K562 (cell line): ENCODE measurements at regions not wholly inside any gene's neighbourhood (a gene's known extent, or its start where the extent isn't known, plus 50 kb on each side); places are given as distances from the start of the nearest gene placed in this dataset.

ENCODE experiments used
- ATAC-seq: fragments of 200-7000 bp; cut with Tn5 transposase; 3 replicates; pipeline ENCODE4 v1.9.1; 2020; ENCODE audit warnings: moderate library complexity
- BruUV-seq: library from RNA; stranded (reverse); fragments of 400-500 nt; replicated peaks from 2 replicates; lab custom pipeline; 2021; lab: Mats Ljungman, UMichigan
- CTCF ChIA-PET: fragments of 300-600 bp; formaldehyde crosslinking; extraction: SDS; loops from one replicate; lab custom pipeline; 2021; ENCODE audit warnings: low intra/inter-chr PET ratio; lab: Yijun Ruan, JAX
- POLR2A ChIA-PET: fragments of 300-600, 350-650 bp; sonication (Branson Sonifier 250); formaldehyde crosslinking; extraction: SDS; loops from one replicate; lab custom pipeline; 2021; ENCODE audit warnings: antibody characterized with exemption, inconsistent platforms; lab: Yijun Ruan, JAX
- DNase-seq, 4 experiments: peaks; one replicate each; pipeline versions ENCODE4 v3.0.0 to v3.0.0-alpha.2; 2011 to 2018; ENCODE audit warnings: low spot score in 3 of 4, mixed read lengths in 3 of 4; ENCODE audit errors: extremely low read depth in 1 of 4
- FAIRE-seq: peaks from 2 replicates; lab custom pipeline; 2011; peaks lifted over from hg19 to GRCh38; lab: Jason Lieb, UNC
- H2AFZ ChIP-seq: 2 replicates; pipeline ENCODE4 v1.6.0; 2011; ENCODE audit warnings: low read depth, low read length, control low read depth, inconsistent platforms
- H3K27ac ChIP-seq: fragments of 200-600 bp; 3 replicates; pipeline ENCODE4 v1.8.0; 2011; ENCODE audit warnings: low read depth, mild to moderate bottlenecking, control low read depth, inconsistent platforms, low read length, moderate library complexity, mixed read lengths; ENCODE audit errors: extremely low read depth
- H3K27me3 ChIP-seq, 2 experiments: fragments of 300-600 bp in 1 of 2; 2 replicates in 1 of 2; 3 replicates in 1 of 2; pipeline versions ENCODE4 v1.6.0 to v1.8.0; 2011; ENCODE audit warnings: inconsistent platforms in 2 of 2, low read length in 2 of 2, mild to moderate bottlenecking in 1 of 2, mixed read lengths in 1 of 2, moderate library complexity in 1 of 2; ENCODE audit not compliant: control insufficient read depth in 2 of 2, insufficient read depth in 2 of 2
- H3K36me3 ChIP-seq: fragments of 300-600 bp; 3 replicates; pipeline ENCODE4 v1.8.0; 2011; ENCODE audit warnings: mild to moderate bottlenecking, low read length, inconsistent platforms; ENCODE audit not compliant: control insufficient read depth, insufficient read depth
- H3K4me1 ChIP-seq, 2 experiments: fragments of 200-600 bp in 1 of 2; replicated peaks in 1 of 2; 2 replicates in 1 of 2; 3 replicates in 1 of 2; pipeline versions ENCODE4 v1.5.1 to v1.8.0; 2011; ENCODE audit warnings: inconsistent platforms in 2 of 2, low read length in 2 of 2, mild to moderate bottlenecking in 1 of 2, mixed read lengths in 1 of 2, moderate library complexity in 1 of 2; ENCODE audit not compliant: control insufficient read depth in 2 of 2, insufficient read depth in 2 of 2
- H3K4me2 ChIP-seq: 2 replicates; pipeline ENCODE4 v1.6.1; 2011; ENCODE audit warnings: low read length, control low read depth, inconsistent platforms, mixed read lengths; ENCODE audit not compliant: insufficient read depth
- H3K4me3 ChIP-seq: fragments of 200-600 bp; sonication (generic), shearing (Covaris generic); 2 replicates; pipeline ENCODE4 v1.5.1; 2016; ENCODE audit warnings: control low read depth, inconsistent platforms
- H3K79me2 ChIP-seq: fragments of 200-600 bp; 3 replicates; pipeline ENCODE4 v1.8.0; 2011; ENCODE audit warnings: low read length, inconsistent platforms; ENCODE audit not compliant: control insufficient read depth, insufficient read depth
- H3K9ac ChIP-seq, 2 experiments: 2 replicates each; pipeline versions ENCODE4 v1.6.0 to v1.6.1; 2011; ENCODE audit warnings: low read depth in 2 of 2, low read length in 2 of 2, control low read depth in 1 of 2, inconsistent platforms in 1 of 2, mild to moderate bottlenecking in 1 of 2, mixed read lengths in 1 of 2; ENCODE audit not compliant: insufficient read depth in 1 of 2
- H3K9me1 ChIP-seq: one replicate; pipeline ENCODE4 v1.6.0; 2011; ENCODE audit warnings: inconsistent platforms, mild to moderate bottlenecking, low read length, moderate library complexity; ENCODE audit not compliant: control insufficient read depth, insufficient read depth
- H3K9me3 ChIP-seq: replicated peaks from 2 replicates; pipeline ENCODE4 v1.5.1; 2011; ENCODE audit warnings: low read depth, low read length, inconsistent platforms; ENCODE audit not compliant: control insufficient read depth, insufficient read depth
- H4K20me1 ChIP-seq: replicated peaks from 2 replicates; pipeline ENCODE4 v1.6.1; 2011; ENCODE audit warnings: low read length, inconsistent platforms, mixed read lengths; ENCODE audit not compliant: control insufficient read depth, insufficient read depth
- ATF1 ChIP-seq, 2 experiments: fragments of 450-650 bp in 1 of 2; IDR thresholded peaks; 2 replicates each; pipeline ENCODE4 v1.6.1; 2016; ENCODE audit warnings: missing compliant biosample characterization in 1 of 2, missing genetic modification characterization in 1 of 2
- CBX1 ChIP-seq: sonication (generic); IDR thresholded peaks from 2 replicates; pipeline ENCODE4 v1.6.1; 2016; ENCODE audit warnings: antibody characterized with exemption, low read depth, mild to moderate bottlenecking
- FOXM1 ChIP-seq, 2 experiments: fragments of 450-650 bp in 1 of 2; sonication (generic) in 1 of 2; formaldehyde crosslinking in 1 of 2; IDR thresholded peaks; 2 replicates each; pipeline versions ENCODE4 v1.6.1 to v1.9.0; 2017 to 2022; ENCODE audit warnings: low read depth in 2 of 2, mild to moderate bottlenecking in 2 of 2, missing genetic modification reagents in 1 of 2, moderate library complexity in 1 of 2
- FOXP1 ChIP-seq: sonication (generic); formaldehyde crosslinking; IDR thresholded peaks from 2 replicates; pipeline ENCODE4 v1.8.0; 2022; ENCODE audit warnings: mild to moderate bottlenecking, missing genetic modification reagents
- GTF2B ChIP-seq: IDR thresholded peaks from 2 replicates; pipeline ENCODE4 v1.6.1; 2011; ENCODE audit not compliant: insufficient read length; ENCODE audit errors: extremely low read depth
- HES1 ChIP-seq: fragments of 450-650 bp; IDR thresholded peaks from 2 replicates; pipeline ENCODE4 v1.6.1; 2016; ENCODE audit warnings: low read depth, mild to moderate bottlenecking, moderate library complexity
- HINFP ChIP-seq: fragments of 450-650 bp; conservative IDR thresholded peaks from 2 replicates; pipeline ENCODE4 v1.6.1; 2016; ENCODE audit warnings: missing genetic modification characterization, low read depth, mild to moderate bottlenecking, control low read depth, missing compliant biosample characterization
- HLTF ChIP-seq: fragments of 450-650 bp; IDR thresholded peaks from 2 replicates; pipeline ENCODE4 v1.6.1; 2016
- MIER1 ChIP-seq: fragments of 450-650 bp; IDR thresholded peaks from 2 replicates; pipeline ENCODE4 v1.6.1; 2016; ENCODE audit warnings: antibody characterized with exemption, mild to moderate bottlenecking, low read depth
- SAFB ChIP-seq: fragments of 200-400 bp; formaldehyde crosslinking; IDR thresholded peaks from 2 replicates; pipeline ENCODE4 v1.6.1; 2017; ENCODE audit warnings: low read depth, low read length, borderline replicate concordance
- TAF15 ChIP-seq: fragments of 200-400 bp; formaldehyde crosslinking; IDR thresholded peaks from 2 replicates; pipeline ENCODE4 v1.6.1; 2017; ENCODE audit warnings: mild to moderate bottlenecking, low read depth, low read length, moderate library complexity
- TSC22D4 ChIP-seq: fragments of 450-650 bp; IDR thresholded peaks from 2 replicates; pipeline ENCODE4 v1.6.1; 2016; ENCODE audit warnings: missing genetic modification characterization, missing biosample characterization, control low read depth
- XRCC3 ChIP-seq: fragments of 450-650 bp; IDR thresholded peaks from 2 replicates; pipeline ENCODE4 v1.6.1; 2017; ENCODE audit warnings: mild to moderate bottlenecking, moderate library complexity
- ZBTB17 ChIP-seq: fragments of 450-650 bp; formaldehyde crosslinking; IDR thresholded peaks from 2 replicates; pipeline ENCODE4 v1.4.0; 2020; ENCODE audit warnings: mild to moderate bottlenecking
- ZNF23 ChIP-seq: fragments of 250-450 bp; sonication (Bioruptor Pico); IDR thresholded peaks from 2 replicates; pipeline ENCODE4 v1.4.0; 2020; ENCODE audit warnings: mild to moderate bottlenecking
- ZNF764 ChIP-seq: fragments of 250-450 bp; sonication (Bioruptor Pico); IDR thresholded peaks from 2 replicates; pipeline ENCODE4 v1.4.0; 2020; ENCODE audit warnings: low read depth, mild to moderate bottlenecking, moderate library complexity
- ZNF785 ChIP-seq: fragments of 250-450 bp; sonication (Bioruptor Pico); IDR thresholded peaks from 2 replicates; pipeline ENCODE4 v1.4.0; 2020; ENCODE audit warnings: mild to moderate bottlenecking
- WGBS: fragments of 100-300 bp; shearing (Covaris generic); methylation state at CpG from one replicate; pipeline ENCODE4 v1.1.6; 2016; ENCODE audit warnings: low coverage, mixed read lengths; ENCODE audit not compliant: insufficient coverage; ENCODE audit errors: missing lambda C conversion rate; 5-methylcytosine and 5-hydroxymethylcytosine counted together
- in situ Hi-C: fragments of 300-500 bp; cut with MboI; formaldehyde crosslinking; loops from 4 replicates; pipeline ENCODE4 v1.15.0; 2018; ENCODE audit warnings: inconsistent platforms, mixed read lengths
- intact Hi-C: fragments of 100-400 bp; cut with micrococcal nuclease; formaldehyde crosslinking; loops from 2 replicates; pipeline ENCODE4 v1.14.2; 2022
- TF ChIP-seq, protein P1 (sequence below): fragments of 250-450 bp; sonication (Bioruptor Pico); IDR thresholded peaks from 2 replicates; pipeline ENCODE4 v1.8.0; 2021; ENCODE audit warnings: moderate library complexity, mild to moderate bottlenecking, inconsistent platforms

GRCh38 chr22:47967831-47968230 lies 1205.4 kb downstream of the TBC1D22A start (continued):
- TF ChIP-seq TSC22D4 (tag): no peak
- no peak for TF ChIP-seq SAFB
- no peak for TF ChIP-seq HINFP (tag)
- no peak for TF ChIP-seq MIER1
- TF ChIP-seq ZNF785: no peak

- FAIRE-seq (no peak), ATAC-seq (no peak), DNase-seq (no peak)
- no peak for TF ChIP-seq ZNF23 (CRISPR knock-in tag)
- TF ChIP-seq CBX1: no peak
- no peak for TF ChIP-seq ZBTB17 (CRISPR knock-in tag)
- no peak for TF ChIP-seq ATF1 (CRISPR knock-in tag; IDR thresholded peaks at IDR 0.05)
- TF ChIP-seq ATF1 (tag; IDR thresholded peaks at IDR 0.05): no peak
- no peak for TF ChIP-seq HES1
- TF ChIP-seq TAF15: no peak
- no peak for TF ChIP-seq HLTF
- no peak for TF ChIP-seq ZNF764
- TF ChIP-seq XRCC3: no peak
- no peak for TF ChIP-seq FOXP1 (CRISPR knock-in tag)
- TF ChIP-seq, protein P1, sequence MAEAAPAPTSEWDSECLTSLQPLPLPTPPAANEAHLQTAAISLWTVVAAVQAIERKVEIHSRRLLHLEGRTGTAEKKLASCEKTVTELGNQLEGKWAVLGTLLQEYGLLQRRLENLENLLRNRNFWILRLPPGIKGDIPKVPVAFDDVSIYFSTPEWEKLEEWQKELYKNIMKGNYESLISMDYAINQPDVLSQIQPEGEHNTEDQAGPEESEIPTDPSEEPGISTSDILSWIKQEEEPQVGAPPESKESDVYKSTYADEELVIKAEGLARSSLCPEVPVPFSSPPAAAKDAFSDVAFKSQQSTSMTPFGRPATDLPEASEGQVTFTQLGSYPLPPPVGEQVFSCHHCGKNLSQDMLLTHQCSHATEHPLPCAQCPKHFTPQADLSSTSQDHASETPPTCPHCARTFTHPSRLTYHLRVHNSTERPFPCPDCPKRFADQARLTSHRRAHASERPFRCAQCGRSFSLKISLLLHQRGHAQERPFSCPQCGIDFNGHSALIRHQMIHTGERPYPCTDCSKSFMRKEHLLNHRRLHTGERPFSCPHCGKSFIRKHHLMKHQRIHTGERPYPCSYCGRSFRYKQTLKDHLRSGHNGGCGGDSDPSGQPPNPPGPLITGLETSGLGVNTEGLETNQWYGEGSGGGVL (CRISPR knock-in tag): no peak
- no peak for TF ChIP-seq GTF2B
- no peak for TF ChIP-seq FOXM1 (IDR thresholded peaks at IDR 0.05; ENCODE audit: low read depth)
- no peak for TF ChIP-seq FOXM1 (CRISPR knock-in tag; IDR thresholded peaks at IDR 0.05; ENCODE audit: low read depth)
- no peaks in the 10 kb centered on the region for H3K9me3 ChIP-seq
- intact Hi-C loops (no loop called here), in situ Hi-C loops (no loop called here)
- ChIA-PET CTCF (no interaction called here), POLR2A (no interaction called here)
- H4K20me1 ChIP-seq: no peaks in the 10 kb centered on the region
- H3K79me2 ChIP-seq: no peaks in the 10 kb centered on the region
- no peak overlapping the region for H3K27ac ChIP-seq
- H3K4me2 ChIP-seq: no peak overlapping the region
- no peak overlapping the region for H3K9ac ChIP-seq
- no peaks in the 10 kb centered on the region for H3K36me3 ChIP-seq
- no peak overlapping the region for H2AFZ ChIP-seq
- H3K27me3 ChIP-seq: no peaks in the 10 kb centered on the region; a peak in 1 of 5 replicates
- H3K4me3 ChIP-seq: no peak overlapping the region
- no peaks in the 10 kb centered on the region for H3K9me1 ChIP-seq
- WGBS: 0% methylated on average over 6 of the region's 6 CpGs
- no peaks in the 10 kb centered on the region for H3K4me1 ChIP-seq
- BruUV-seq: no TSS peak
Observed at GRCh38 chr22:47966316-47966715, 1203.9 kb downstream of the TBC1D22A start.
